Memory B cell (primary cell): ENCODE measurements at regions not wholly inside any gene's neighbourhood (a gene's known extent, or its start where the extent isn't known, plus 50 kb on each side); places are given as distances from the start of the nearest gene placed in this dataset.

ENCODE experiments used
- ATAC-seq: fragments of 150-1000 bp; cut with Tn5 transposase; 2 replicates; pipeline ENCODE4 v1.10.0; 2021; ENCODE audit warnings: low read depth, mild to moderate bottlenecking, moderate library complexity
- DNase-seq, 2 donors: peaks; one replicate each; pipeline ENCODE4 v3.0.0; 2022; ENCODE audit warnings: low spot score in 2 of 2
- H3K27ac Mint-ChIP-seq: one replicate; pipeline ENCODE4 v1.8.0; 2022; ENCODE audit warnings: mild to moderate bottlenecking, moderate library complexity, mixed read lengths
- H3K27me3 Mint-ChIP-seq: one replicate; pipeline ENCODE4 v1.8.0; 2022; ENCODE audit warnings: mixed read lengths
- H3K36me3 Mint-ChIP-seq: one replicate; pipeline ENCODE4 v1.8.0; 2022; ENCODE audit warnings: mild to moderate bottlenecking, mixed read lengths
- H3K4me1 Mint-ChIP-seq: one replicate; pipeline ENCODE4 v1.8.0; 2022; ENCODE audit warnings: mixed read lengths
- H3K4me3 Mint-ChIP-seq: one replicate; pipeline ENCODE4 v1.8.0; 2022; ENCODE audit warnings: mild to moderate bottlenecking, moderate library complexity, mixed read lengths
- H3K9me3 Mint-ChIP-seq: one replicate; pipeline ENCODE4 v1.8.0; 2022; ENCODE audit warnings: mixed read lengths

DNA sequence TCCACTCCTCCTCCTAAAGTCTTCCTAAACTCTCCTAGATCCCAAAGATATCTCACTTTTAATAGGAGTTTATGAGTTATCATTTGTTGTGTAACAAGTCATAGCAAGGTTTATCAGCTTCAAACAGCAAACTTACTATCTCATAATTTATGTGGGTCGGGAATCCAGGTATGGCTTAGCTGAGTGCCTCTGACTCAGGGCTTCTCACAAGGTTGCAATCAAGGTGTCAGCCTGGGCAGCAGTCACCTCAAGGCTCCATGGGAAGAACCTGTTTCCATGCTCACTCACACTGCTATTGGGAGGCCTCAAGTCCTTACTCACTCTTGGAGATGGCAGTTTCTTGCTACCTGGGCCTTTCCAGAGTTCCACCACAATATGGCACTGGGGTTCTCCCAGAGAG is 889.8 kb downstream of the MCTP2 start:
- Mint-ChIP-seq H3K4me3 (no peak overlapping the region), H3K27ac (no peak overlapping the region), H3K27me3 (no peaks in the 10 kb centered on the region), H3K36me3 (no peaks in the 10 kb centered on the region), H3K4me1 (no peaks in the 10 kb centered on the region), H3K9me3 (peaks cover 9% of the 10 kb centered on the region)
- DNase-seq (no peak), ATAC-seq (no peak)

DNA sequence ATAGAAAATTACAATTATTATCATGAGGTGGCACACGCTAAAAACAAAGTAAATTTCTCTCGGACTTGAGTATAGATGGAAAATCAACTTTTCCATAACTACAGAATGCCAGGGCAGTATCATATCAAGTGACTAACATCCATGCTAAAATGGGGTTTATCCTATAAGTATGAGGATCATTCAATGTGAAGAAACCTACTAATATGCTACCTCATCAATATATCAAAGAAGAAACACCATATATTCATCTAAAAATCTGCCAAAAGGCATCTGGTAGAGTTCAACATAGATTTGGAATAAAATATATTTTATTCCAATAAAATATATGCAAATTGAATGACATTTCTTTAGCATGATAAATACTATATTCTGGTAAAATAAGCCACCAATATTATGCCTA is 894.4 kb downstream of the MCTP2 start:
- H3K27ac Mint-ChIP-seq, result no peak overlapping the region
- no peak overlapping the region for H3K4me3 Mint-ChIP-seq
- peaks cover 5% of the 10 kb centered on the region for H3K9me3 Mint-ChIP-seq
- ATAC-seq (no peak), DNase-seq (no peak)
- H3K36me3 Mint-ChIP-seq, result no peaks in the 10 kb centered on the region
- no peaks in the 10 kb centered on the region for H3K4me1 Mint-ChIP-seq
- H3K27me3 Mint-ChIP-seq, result no peaks in the 10 kb centered on the region

DNA sequence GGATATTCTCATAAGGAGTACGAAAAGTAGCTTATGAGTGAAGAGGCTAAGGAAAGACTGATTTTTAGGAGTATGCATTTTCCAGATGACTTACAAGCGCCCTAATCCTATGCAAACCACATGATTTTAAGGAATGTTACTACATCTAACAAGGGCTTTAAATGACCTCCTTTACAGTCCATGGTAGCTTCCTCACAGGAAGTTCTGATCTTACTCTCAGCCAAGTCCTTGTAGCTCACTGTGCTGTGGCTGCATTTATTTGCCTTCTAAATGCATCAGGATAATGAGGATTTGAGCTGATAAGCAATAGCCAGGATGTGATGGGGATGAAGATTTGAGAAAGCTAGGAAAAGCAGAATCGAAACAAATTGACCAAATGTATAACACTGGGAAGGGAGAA is 896.0 kb downstream of the MCTP2 start:
- H3K4me1 Mint-ChIP-seq, result no peaks in the 10 kb centered on the region
- DNase-seq (no peak), ATAC-seq (no peak)
- H3K36me3 Mint-ChIP-seq, result no peaks in the 10 kb centered on the region
- no peak overlapping the region for H3K4me3 Mint-ChIP-seq
- no peaks in the 10 kb centered on the region for H3K27me3 Mint-ChIP-seq
- H3K27ac Mint-ChIP-seq, result no peak overlapping the region
- peaks cover 6% of the 10 kb centered on the region for H3K9me3 Mint-ChIP-seq

DNA sequence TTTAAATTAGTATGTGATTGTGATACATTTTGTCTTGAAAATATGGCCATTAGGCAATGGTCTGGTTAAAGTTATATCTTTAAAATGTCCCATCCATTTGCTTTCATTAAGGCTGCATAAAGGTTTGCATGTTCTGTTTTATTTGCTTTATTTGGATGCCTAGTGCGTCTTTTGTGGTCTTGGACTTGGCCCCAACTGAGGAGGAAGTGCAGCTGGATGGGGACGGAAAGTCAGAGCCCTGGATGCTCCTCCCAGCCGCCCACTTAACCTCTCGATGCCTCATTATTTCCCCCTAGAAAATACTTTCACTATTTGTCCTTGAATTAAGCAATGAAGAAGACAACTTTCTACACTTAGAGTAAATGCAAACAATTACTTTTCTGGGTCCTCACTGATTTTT is 898.2 kb downstream of the MCTP2 start:
- Mint-ChIP-seq H3K36me3 (no peaks in the 10 kb centered on the region), H3K9me3 (peaks cover 5% of the 10 kb centered on the region), H3K27ac (no peak overlapping the region), H3K4me3 (no peak overlapping the region), H3K27me3 (no peaks in the 10 kb centered on the region), H3K4me1 (no peaks in the 10 kb centered on the region)
- ATAC-seq (no peak), DNase-seq (no peak)

DNA sequence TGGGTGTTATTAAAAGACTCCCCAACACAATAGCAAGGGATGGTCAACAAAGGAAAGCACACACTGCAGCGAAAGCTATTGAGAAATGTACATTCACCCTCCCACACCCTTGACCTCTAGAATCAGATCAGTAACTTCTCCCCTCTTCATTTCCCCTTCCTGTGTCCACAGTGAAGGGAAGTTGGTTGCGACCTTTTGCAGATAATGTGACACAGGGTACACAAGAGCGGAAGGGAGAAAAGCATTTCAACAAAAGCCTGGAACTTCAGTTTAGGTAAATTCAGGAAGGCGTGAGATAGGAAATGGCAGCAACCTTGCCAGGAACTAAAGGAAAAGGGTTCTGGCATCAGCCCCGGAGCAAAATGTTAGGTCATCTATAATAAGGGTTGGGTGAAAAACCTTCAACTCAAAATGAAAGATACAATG is 899.8 kb downstream of the MCTP2 start:
- Mint-ChIP-seq H3K36me3 (no peaks in the 10 kb centered on the region), H3K27me3 (no peaks in the 10 kb centered on the region), H3K9me3 (peaks cover 7% of the 10 kb centered on the region), H3K27ac (no peak overlapping the region), H3K4me1 (no peaks in the 10 kb centered on the region), H3K4me3 (no peak overlapping the region)
- ATAC-seq, result no peak
- DNase-seq, result no peak

DNA sequence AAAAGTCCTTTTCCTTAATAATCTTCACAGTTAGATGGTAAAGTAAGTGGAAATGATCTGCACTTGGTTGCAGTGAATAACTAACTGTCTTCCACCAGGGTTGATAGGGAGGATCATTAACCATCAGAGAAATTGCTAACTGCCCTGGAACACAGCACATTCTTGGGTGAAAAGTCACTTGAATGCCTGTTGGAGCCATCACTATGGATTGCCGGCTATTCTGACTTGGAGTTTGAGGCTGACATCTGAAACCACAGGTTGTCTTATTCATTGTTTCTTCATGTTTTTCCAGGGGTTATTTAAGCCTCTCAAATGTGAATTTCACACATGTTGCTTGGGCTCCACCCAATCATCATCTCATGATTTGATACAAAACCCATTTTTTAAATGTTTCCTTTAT is 901.4 kb downstream of the MCTP2 start:
- no peak overlapping the region for H3K4me3 Mint-ChIP-seq
- peaks cover 12% of the 10 kb centered on the region for H3K9me3 Mint-ChIP-seq
- no peak overlapping the region for H3K27ac Mint-ChIP-seq
- H3K27me3 Mint-ChIP-seq, result no peaks in the 10 kb centered on the region
- H3K4me1 Mint-ChIP-seq, result no peaks in the 10 kb centered on the region
- DNase-seq, result no peak
- no peaks in the 10 kb centered on the region for H3K36me3 Mint-ChIP-seq
- no peak for ATAC-seq

DNA sequence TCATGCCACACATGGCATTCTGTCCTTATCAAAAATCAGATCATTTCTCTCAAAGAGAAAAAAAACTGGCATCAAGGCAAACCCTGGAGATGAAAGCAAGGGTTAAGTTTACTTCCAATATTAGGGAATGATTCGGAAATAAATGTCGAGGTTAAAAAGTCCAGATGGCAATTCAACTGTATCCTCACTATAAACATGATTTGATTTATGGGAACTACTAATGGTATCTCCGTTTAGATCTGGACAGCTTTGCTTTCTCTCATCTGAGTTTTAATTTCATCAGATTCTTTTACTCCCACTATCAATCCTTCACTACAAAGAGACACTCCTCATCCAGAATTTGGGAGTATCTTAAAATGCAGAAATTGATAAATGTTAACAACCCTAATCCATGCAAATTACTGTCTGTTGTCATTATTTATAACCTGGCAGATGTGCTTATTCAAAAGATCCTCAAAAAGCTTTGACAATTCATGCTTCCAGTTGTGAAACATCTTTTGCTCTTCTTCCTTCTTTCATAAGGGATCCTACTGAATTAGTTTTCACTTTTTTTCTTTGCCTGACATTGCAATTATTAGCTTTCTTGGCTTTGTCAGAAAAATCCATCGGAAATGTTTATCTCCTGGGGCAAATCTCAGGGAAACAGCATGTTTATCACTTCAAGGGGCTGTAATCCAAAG is 903.2 kb downstream of the MCTP2 start:
- ATAC-seq (no peak), DNase-seq (no peak)
- H3K4me3 Mint-ChIP-seq, result no peak overlapping the region
- H3K9me3 Mint-ChIP-seq, result peaks cover 12% of the 10 kb centered on the region
- no peak overlapping the region for H3K27ac Mint-ChIP-seq
- no peaks in the 10 kb centered on the region for H3K4me1 Mint-ChIP-seq
- H3K36me3 Mint-ChIP-seq, result no peaks in the 10 kb centered on the region
- H3K27me3 Mint-ChIP-seq, result no peaks in the 10 kb centered on the region

DNA sequence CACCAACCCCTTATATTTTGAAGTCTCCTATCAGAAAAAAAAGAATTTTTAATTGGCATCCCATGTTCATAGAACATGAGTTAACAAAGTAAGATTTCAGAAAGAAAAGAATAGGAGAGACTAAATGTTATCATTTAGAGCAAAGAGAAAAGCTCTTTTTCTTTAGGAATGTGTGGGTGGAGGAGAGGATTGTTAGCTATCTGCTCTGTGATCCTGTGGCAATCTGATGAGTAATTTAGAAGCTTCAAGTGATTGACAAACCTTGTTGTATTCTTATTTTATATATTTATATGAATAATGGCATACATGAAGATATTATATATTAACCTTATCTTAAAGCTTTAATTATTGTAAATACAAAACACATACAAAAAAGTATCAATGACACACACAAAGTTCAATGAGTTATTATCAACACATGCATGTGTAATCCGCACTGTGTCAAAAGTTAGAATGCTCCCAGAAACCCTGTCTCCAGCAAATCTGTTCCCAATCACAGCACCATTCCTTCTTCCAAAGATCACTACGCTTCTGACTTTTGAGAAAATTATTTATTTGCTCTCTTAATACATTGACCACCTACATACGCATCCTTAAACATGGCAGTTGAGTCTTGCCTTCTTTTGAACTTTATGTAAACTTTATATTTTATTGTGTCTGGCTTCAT is 907.4 kb downstream of the MCTP2 start:
- DNase-seq, result no peak
- Mint-ChIP-seq H3K4me3 (no peak overlapping the region), H3K27ac (no peak overlapping the region), H3K4me1 (no peaks in the 10 kb centered on the region), H3K9me3 (peaks cover 8% of the 10 kb centered on the region), H3K36me3 (no peaks in the 10 kb centered on the region), H3K27me3 (no peaks in the 10 kb centered on the region)
- ATAC-seq, result no peak

DNA sequence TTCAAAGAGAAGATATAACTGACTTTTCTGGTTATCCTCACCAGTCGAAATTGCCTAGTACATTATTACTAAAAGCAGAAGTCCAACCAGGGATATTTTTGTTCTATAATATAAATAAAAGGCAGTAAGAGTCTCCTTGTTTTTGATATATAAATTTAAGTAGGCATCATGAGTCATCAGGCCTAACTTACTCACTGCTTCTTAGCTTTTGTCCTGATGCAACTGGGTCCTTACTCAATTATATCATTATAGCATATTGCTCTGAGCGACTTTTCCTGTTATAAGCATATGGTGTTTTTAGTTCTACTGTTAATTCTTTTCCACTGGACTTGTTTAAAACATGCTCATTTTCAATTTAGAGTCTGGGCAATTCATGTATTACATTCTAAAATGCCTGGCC is 910.1 kb downstream of the MCTP2 start:
- Mint-ChIP-seq H3K36me3 (no peaks in the 10 kb centered on the region), H3K4me1 (no peaks in the 10 kb centered on the region), H3K27ac (no peak overlapping the region), H3K27me3 (no peaks in the 10 kb centered on the region), H3K9me3 (peaks cover 8% of the 10 kb centered on the region), H3K4me3 (no peak overlapping the region)
- DNase-seq (no peak), ATAC-seq (no peak)

DNA sequence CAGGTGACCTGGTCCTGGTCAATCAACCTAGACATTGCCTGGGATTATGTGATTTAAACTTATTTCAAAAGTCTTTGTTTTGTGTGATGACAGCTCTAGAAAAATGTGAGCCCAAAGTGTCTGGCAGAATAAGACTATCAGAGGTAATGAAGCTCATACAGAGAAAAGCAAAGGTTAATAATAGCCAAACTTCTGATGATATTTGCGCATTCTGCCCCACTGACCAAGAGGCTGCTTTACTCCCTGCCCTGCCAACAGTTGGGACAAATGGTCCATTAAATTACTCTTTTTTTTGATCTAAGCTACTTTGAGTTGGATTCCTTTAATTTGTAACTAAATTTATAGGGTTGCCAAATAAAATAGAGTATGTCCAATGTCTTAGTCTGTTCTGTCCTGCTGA is 911.2 kb downstream of the MCTP2 start:
- no peak overlapping the region for H3K4me3 Mint-ChIP-seq
- no peaks in the 10 kb centered on the region for H3K27me3 Mint-ChIP-seq
- H3K27ac Mint-ChIP-seq, result no peak overlapping the region
- DNase-seq, result no peak
- H3K36me3 Mint-ChIP-seq, result no peaks in the 10 kb centered on the region
- no peak for ATAC-seq
- H3K9me3 Mint-ChIP-seq, result peaks cover 5% of the 10 kb centered on the region
- H3K4me1 Mint-ChIP-seq, result no peaks in the 10 kb centered on the region

DNA sequence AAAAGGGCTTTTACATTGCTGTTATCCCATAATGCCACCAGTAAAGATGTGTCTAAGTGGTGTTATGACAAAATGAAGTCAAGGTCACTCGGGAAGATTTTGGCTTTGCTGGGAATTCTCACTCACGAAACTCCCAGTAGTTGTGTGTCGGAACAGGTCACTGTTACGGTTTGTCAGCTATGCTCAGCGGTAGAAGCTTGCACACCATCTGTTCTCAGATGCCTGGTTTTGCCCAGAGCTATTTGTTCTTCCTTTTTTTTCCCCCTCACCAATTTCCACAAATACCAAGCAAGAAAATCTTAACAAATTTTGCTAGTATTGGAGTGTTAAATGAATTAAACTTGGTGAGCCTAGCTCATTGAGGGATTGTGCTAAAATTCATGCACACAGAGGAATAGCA is 915.1 kb downstream of the MCTP2 start:
- Mint-ChIP-seq H3K4me3 (no peak overlapping the region), H3K36me3 (no peaks in the 10 kb centered on the region), H3K4me1 (no peaks in the 10 kb centered on the region), H3K27ac (no peak overlapping the region), H3K27me3 (no peaks in the 10 kb centered on the region), H3K9me3 (peaks cover 4% of the 10 kb centered on the region)
- ATAC-seq, result no peak
- no peak for DNase-seq

DNA sequence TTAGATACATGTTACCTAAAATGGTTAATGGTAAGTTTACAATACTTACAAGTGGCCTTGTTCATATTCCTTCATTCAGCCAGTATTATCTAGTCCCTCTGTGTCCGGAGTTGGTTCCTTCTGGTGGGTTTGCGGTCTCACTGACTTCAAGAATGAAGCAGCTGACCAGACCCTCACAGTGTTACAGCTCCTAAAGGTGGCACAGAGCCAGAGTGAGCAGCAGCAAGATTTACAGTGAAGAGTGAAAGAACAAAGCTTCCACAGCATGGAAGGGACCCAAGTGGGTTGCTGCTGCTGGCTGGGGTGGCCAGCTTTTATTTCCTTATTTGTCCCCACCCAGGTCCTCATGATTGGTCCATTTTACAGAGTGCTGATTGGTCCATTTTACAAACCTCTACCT is 916.8 kb downstream of the MCTP2 start:
- no peak for DNase-seq
- no peaks in the 10 kb centered on the region for H3K27me3 Mint-ChIP-seq
- no peak overlapping the region for H3K4me3 Mint-ChIP-seq
- peaks cover 4% of the 10 kb centered on the region for H3K9me3 Mint-ChIP-seq
- no peak for ATAC-seq
- no peaks in the 10 kb centered on the region for H3K36me3 Mint-ChIP-seq
- no peaks in the 10 kb centered on the region for H3K4me1 Mint-ChIP-seq
- no peak overlapping the region for H3K27ac Mint-ChIP-seq

DNA sequence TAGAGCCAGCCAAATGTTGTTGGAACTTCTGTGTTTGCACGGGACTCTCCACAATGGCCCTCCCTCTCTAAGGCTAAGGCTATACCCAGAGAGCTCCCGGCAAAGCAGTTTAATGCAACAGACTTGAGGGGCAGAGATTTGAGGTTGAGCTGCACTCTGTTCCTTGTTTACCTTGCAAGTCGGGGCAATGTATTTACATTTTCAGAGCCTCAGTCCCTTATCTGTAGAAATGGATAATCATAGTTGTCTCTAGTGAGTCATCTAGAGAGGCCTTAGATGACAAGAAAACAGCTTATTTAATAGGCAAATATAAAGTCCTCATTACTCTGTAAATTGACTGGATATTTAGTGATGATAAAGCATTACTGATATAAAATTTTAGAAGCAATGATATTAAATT is 917.7 kb downstream of the MCTP2 start:
- DNase-seq (no peak), ATAC-seq (no peak)
- no peaks in the 10 kb centered on the region for H3K36me3 Mint-ChIP-seq
- no peaks in the 10 kb centered on the region for H3K4me1 Mint-ChIP-seq
- H3K9me3 Mint-ChIP-seq, result peaks cover 12% of the 10 kb centered on the region
- no peaks in the 10 kb centered on the region for H3K27me3 Mint-ChIP-seq
- H3K27ac Mint-ChIP-seq, result no peak overlapping the region
- no peak overlapping the region for H3K4me3 Mint-ChIP-seq

DNA sequence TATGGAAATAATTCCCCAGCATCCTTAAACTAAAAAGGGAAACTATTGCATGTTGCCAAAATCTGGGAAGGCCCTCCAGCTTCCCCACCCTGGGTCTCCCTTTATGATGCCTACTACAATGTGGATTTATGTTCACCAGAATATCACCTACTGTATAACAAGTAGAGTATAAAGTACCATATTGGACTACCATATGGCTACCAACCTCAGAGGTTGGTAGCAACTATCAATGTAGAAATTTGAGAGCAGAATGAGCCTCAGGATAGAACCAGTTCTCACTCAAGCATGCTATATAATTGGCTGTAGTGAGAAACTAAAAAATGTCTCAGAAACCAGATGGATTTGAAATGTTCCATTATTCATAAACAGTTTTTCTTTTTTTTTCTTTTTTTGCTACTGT is 918.4 kb downstream of the MCTP2 start:
- Mint-ChIP-seq H3K27me3 (no peaks in the 10 kb centered on the region), H3K4me1 (no peaks in the 10 kb centered on the region), H3K9me3 (peaks cover 10% of the 10 kb centered on the region)

DNA sequence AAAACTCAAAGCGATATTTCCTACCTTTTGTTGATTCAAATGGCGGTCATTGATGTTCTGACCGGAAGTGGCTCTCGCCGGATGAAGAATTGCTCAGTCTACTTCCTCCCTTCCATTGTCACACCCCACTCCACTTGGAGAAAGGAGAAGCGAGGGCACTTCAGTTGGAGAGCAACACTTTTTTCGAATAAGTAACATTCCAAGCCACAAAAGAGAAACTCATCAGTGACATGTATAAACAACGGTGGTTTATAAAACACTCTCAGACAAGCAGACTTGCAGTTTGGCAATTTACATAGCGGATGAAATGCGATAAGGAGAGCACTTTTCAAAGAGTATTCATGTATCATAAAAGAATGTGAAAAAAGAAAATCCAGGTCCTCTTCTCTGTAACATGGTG is 919.1 kb downstream of the MCTP2 start:
- DNase-seq, result no peak
- no peak for ATAC-seq
- Mint-ChIP-seq H3K27ac (no peak overlapping the region), H3K27me3 (no peaks in the 10 kb centered on the region), H3K4me1 (no peaks in the 10 kb centered on the region), H3K9me3 (peaks cover 10% of the 10 kb centered on the region), H3K4me3 (no peak overlapping the region), H3K36me3 (no peaks in the 10 kb centered on the region)

More for the DNA sequence above, 918.4 kb downstream of the MCTP2 start:
- DNase-seq, result no peak
- H3K27ac Mint-ChIP-seq, result no peak overlapping the region
- no peak for ATAC-seq
- no peaks in the 10 kb centered on the region for H3K36me3 Mint-ChIP-seq
- no peak overlapping the region for H3K4me3 Mint-ChIP-seq
